Fibroblast of peridontal ligament (primary cell): ENCODE measurements at regions not wholly inside any gene's neighbourhood (a gene's known extent, or its start where the extent isn't known, plus 50 kb on each side); places are given as distances from the start of the nearest gene placed in this dataset.

Experiments
- DNase-seq: peaks from one replicate; pipeline ENCODE4 v3.0.0-alpha.2; 2010; ENCODE audit errors: extremely low read depth

GRCh38 chr2:120785228-120785966 lies 49.7 kb downstream of the GLI2 start:
- DNase-seq, result no peak

- DNase-seq, result no peak
Observed at GRCh38 chr2:120786038-120786960, 50.6 kb downstream of the GLI2 start.

GRCh38 chr2:120787111-120787821 lies 51.6 kb downstream of the GLI2 start:
- no peak for DNase-seq

GRCh38 chr2:120787822-120788700 lies 52.4 kb downstream of the GLI2 start:
- DNase-seq, result peak; percentile 42

DNA sequence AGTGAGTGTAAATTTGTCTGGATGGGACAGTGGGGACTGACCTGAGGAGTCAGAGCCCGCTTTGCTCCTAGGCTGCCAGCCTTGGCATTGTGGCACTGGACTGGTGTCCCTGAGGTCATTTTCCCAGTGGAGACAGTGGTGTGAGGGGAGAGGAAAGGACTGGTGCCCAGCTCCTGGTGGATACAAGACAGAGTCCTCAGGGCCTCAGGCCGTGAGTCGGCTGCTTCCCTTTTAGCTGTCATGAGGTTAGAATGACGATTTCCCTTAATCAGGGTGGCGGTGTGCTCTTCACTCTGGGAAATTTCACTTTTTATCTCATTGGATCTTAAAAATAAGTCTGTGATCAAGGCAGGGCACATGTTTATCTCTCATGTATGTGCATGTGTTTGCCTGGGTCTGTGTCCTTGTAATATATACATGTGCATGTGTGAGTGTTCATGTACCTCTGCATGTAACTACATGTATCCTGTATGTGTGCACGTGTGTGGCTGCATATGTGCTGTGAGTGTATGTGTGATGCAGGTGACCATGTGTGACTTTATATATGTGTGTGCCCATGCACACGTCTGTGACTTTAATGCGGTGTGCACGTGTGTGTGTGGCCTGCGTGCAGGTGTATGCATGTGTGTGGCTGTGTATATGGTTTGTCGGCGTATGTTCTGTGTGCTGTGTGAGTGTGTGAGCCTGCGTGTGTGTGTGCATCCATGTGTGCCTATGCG lies 55.7 kb downstream of the GLI2 start:
- no peak for DNase-seq

DNA sequence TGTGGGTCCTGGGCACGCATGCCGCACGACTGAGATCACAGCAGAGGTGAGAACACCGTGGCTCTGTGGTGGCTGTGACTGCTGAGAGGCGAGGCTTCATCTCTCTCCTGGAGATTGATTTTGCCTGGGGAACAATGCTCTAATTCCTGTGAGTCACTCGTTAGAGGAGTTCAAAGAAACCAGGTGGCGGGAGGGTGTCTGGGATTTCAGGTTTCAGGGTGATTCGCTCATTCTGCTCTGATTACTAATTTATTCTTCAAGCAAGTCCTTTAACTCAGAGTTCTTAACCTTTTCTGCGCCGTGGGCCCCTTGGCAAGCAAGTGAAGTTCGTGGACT lies 56.3 kb downstream of the GLI2 start:
- no peak for DNase-seq

GRCh38 chr2:120793682-120794403 lies 58.2 kb downstream of the GLI2 start:
- DNase-seq, result no peak

DNA sequence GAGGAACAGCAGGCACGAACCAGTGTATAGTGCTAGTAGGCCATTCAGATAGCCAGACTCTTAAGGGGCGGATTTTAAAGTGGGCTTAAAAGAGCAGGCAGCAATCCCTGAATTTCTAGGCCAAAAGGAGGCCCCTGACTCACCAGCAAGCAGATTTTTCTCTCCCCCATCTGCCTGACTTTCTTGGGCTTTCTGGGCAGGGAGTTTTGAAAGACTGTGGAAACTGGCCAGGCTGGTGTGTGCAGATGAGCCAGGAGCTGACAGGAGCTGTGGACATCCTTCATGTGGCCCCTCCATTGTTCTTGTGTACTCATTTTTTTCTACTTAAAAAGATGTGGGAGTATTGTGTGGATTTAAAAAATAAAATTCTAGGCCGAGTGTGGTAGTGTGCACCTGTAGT lies 59.0 kb downstream of the GLI2 start:
- peak; percentile 64 for DNase-seq

DNA sequence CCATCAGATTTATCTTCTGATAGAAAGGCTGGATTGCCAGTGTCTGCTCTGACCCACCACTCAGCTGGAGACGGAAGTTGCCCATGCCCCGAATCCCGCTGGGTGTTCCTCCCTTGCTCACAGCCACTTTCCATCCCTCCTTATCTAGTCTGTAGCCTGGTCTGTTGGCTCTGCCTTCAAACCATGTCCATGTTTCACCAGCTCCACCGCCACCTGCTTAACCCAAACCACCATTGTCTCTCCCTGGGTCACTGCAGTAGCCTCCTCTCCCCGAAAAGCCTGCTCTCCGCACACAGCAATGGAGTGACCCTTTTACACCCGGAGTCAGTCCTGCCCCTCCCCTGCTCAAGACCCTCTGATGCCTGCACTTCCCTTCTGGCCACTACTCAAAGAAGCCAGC lies 60.4 kb downstream of the GLI2 start:
- no peak for DNase-seq

DNA sequence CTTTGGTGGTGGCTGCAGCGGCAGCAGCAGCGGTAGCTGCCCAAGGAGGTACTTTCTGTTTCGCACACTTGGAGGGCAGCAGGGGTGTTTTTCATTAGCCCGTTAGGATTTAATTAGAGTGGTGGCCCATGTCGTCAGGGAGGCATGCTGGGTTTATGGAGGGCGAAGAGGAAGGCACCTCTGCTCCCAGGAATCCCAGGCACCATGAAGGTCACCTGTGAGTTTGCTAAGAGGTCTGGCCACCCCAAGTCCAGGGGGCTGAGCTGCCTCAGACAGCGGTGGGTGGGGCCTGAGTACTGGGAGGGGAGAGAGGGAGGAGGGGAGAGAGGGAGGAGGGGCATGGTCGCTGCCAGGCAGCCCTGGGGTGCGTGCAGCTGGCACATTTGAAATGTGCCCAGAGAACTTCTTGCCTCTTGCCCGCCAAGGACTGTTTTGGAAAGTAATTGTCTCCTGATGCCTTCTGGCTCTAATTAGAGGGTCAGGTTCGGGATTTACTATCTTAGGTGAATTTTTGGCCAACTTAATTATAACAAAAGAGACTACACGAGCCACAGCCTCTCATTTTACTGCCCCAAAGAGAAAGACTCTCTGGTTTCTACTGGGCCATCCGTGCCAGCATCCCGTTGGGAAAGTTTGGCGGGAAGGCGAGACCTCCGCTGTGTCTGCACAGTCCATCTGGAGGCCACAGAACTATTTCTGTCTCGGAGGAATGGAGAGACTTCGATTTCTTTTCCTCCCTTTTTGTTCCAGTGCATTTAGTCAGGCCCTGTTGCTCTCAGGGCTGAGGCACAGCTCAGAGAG lies 62.0 kb downstream of the GLI2 start:
- peak; percentile 35 for DNase-seq

GRCh38 chr2:120798567-120799247 lies 63.0 kb downstream of the GLI2 start:
- no peak for DNase-seq

GRCh38 chr2:120802158-120802557 lies 66.5 kb downstream of the GLI2 start:
- peak; percentile 51 for DNase-seq

DNA sequence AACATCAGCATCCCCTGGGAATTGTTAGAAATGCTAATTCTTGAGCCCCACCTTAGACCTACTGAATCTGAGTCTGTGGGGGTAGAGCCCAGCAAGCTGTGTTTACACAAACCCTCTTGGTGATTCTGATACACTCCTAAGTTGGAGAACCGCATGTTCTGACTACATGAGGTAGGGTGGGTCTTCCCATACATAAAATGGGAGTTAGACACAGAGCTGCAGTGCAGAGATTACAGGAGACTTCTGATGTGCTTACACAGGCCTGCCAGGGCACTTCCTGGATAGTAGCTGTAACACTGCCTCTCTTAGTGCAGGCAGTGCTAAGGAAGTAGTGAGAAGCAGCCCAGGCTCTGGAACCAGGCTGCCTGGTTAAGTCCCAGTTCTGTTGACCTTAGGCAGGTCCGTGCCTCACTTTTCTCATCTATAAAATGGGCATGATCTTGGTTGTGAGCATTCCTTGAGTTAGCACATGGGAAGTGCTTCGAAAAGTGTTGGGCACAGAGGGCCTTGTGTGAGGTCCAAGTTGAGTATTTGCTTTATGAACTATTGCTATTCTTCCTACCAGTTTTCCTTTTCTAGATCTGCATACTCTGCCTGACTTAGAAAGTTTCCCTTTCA lies 67.3 kb downstream of the GLI2 start:
- peak; percentile 17 for DNase-seq

GRCh38 chr2:120803764-120804335 lies 68.2 kb downstream of the GLI2 start:
- no peak for DNase-seq

- no peak for DNase-seq
Observed at GRCh38 chr2:120804459-120804858, 68.8 kb downstream of the GLI2 start.

- DNase-seq, result no peak
Observed at GRCh38 chr2:120805011-120805410, 69.3 kb downstream of the GLI2 start.

GRCh38 chr2:120805602-120806001 lies 69.9 kb downstream of the GLI2 start:
- peak; percentile 36 for DNase-seq

DNA sequence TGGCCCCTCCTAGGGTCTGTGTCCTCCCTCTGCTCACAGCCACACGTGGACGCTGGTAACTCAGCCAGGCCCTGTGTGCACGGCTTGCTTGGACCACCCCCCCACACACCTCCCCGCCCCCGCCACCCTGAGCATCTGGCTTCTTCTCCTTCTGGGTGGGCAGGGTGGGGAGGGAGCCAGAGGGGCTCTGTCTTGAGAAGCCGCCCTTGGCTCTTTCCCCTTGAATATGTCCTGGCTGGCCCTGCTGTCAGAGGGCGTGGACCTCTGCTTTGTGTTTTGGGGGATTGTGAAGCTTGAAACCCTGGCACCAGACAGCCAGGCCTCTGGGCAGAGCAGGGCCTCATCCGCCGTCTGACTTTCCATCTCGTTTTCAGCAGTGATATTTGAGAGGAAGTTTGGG lies 72.1 kb downstream of the GLI2 start:
- no peak for DNase-seq
